HG02938 (cell line): ENCODE measurements at regions not wholly inside any gene's neighbourhood (a gene's known extent, or its start where the extent isn't known, plus 50 kb on each side); places are given as distances from the start of the nearest gene placed in this dataset.
"Not testable (repeated sequence)": the region's sequence is repeated elsewhere in the genome, so short reads cannot be mapped to it uniquely, and the experiment has no call there.

Experiments
- ATAC-seq: cut with Tn5 transposase; IDR thresholded peaks from one replicate; pipeline ENCODE4 v1.9.1; 2021; ENCODE audit warnings: mild to moderate bottlenecking, moderate library complexity; ENCODE audit not compliant: unreplicated experiment

DNA sequence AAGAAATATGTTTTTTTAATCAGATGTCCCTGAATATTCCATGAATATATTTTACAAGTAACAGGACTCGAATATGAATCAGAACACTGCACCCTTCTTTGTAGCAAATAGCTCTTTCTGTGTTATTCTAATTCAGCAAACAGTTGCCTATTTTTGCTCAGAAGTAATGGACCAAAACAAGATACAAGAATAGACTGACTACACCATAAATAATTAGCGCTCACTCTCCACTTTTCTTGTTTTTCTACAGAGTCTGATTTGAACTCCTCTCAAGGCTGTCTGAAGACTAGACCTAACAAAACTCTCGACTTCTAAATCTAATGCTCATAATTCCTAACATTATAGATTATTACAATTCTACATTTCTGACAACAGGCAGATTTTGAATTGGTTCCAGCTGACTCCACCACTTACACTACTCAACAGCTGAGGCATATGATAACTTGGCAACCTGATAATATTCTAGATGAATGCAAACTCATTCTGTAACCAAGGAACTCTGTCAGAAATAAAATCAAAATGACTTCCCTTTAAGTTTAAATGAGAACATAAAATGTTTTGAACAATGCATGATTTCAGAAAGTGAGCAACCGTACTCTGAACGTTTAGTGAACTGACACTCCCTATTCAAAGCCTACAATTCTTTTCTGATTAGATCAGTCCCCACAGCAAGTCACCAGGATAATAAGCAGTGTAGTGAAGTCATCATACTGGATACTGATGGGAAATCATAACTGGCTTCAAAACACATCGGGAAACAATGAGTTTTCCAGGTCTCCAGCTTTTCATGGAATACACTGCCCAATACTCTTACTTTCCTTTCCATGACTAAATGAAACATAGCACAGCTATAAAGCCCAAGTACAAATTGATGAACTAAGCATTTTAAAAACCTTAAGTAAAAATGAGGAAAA lies 114.2 kb upstream of the BEND6 start:
- ATAC-seq, result no peak

DNA sequence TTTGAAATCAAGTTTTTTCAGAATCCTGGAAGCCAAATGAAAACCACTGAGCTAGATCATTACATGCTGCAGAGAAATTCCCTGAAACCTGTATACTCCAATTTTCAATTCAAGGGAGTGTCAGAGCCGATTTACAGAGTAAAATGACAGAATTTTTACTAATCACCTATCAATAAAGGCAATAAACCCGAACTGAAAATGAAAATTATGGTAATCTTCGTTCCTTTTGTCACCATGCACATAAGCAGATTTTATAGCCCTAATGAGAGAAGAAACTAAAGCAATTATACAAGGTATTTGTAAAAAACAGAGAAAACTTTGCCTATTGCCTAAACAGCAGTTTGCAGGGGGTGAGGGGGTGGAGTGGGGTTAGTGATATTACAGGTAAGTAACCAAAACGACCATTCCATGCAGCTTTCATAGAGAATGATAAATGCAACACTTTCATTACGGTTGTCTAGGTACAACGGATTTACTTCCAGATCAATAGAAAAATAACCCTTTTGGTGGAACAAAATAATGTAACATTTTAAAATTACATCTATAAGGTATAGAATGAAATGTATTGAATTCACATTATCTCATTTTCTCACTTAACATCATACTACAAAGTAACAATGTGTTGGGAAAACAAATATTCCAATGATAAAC lies 115.2 kb upstream of the BEND6 start:
- no peak for ATAC-seq

DNA sequence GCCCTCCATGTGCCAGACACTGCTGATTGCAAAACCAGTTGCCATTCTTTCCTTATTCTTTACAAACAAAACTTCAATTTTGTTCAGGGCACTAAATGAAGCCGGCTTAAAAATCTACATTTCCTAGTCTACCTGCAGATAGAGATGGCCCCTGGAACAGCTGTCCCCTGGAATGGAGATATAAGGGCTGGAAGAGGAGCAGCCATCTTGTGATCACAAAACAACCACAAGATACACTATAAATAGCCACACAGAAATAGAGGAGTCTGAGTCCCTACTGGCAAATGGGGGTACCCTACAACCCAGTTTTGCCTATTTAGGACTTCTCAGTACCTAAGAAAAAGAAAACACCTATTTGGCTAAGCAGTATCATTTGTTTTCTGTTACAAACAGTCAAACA lies 115.9 kb upstream of the BEND6 start:
- ATAC-seq, result no peak

DNA sequence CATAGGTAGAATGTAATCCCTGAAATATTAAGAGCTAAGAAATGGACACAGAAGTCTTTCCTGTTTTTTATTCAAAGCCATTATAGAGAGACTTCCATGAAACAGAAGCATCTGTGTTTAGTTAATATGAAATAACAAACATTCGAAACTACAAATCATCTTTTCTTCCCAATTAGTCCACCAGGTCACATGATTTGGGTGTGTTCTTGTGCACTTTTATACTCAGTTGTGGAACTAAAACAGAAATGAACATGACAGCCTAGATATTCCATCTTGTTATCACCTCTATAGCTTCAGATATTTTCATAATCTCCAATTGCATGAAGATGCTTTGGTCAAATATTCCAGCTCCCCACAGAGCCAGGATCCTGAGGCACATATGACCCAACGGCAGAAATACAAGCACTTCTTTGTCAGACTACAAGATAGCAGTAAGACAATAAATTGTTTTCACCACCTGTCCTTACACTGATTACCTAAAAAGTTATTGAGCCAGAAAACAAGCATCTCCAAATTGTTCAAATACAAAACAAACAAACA lies 116.8 kb upstream of the BEND6 start:
- ATAC-seq, result no peak

DNA sequence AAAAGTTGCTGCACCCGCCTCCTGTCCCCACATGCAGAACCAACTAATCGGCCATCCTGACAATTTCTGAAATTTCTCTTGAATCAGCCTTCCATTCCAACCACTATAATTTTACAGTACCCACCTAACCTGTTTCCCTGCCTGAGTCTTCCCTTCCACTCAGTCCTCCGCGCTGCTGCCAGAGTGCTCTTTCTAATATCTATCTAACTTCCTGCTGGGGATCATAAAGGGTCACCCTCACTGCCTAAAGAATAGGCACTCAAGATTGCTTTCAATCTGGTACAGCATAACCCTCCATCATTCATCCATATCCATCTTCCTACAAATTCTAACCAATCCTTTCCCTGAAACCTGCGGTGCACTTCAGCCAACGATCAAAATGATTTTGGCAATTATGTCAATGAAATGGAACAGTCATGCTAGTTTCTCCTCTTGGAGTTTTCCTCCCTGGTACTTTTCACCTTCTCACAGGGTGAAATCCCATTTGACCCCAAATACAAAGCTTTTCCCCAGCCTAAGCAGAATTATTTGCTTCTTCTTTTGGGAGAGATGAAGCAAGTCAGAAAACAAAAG lies 117.5 kb upstream of the BEND6 start:
- no peak for ATAC-seq

DNA sequence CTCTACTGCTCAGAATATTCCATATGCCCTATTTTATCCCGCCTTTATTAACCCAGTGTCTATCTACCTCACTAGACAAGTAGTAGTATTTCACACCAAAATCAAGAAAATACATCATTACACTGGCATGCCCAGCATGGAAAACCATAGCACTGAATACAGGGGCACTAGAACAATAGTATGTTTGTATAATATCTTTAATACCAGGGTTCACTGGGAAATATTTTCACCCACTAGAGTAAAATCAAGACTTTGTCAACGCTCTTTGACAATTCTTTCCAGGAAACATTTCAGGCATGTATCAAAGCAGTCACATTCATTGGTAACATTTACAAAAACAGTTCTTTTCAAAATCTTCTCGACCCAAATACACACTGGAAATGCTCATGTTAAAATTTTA lies 119.3 kb upstream of the BEND6 start:
- no peak for ATAC-seq

DNA sequence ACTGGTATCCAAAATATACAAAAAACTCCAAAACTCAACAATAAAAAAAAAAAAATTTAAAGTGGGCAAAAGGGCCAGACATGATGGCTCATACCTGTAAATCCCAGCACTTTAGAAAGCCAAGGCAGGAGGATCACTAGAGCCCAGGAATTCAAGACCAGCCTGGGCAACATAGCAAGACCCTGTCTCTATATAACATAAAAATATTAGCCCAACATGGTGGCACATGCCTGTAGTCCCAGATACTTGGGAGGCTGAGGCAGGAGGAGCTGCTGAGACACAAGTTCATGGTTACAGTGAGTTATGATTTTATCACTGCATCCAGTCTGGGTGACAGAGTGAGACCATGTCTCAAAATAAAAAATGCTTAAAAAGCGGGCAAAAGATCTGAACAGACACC lies 121.0 kb upstream of the BEND6 start:
- no peak for ATAC-seq

DNA sequence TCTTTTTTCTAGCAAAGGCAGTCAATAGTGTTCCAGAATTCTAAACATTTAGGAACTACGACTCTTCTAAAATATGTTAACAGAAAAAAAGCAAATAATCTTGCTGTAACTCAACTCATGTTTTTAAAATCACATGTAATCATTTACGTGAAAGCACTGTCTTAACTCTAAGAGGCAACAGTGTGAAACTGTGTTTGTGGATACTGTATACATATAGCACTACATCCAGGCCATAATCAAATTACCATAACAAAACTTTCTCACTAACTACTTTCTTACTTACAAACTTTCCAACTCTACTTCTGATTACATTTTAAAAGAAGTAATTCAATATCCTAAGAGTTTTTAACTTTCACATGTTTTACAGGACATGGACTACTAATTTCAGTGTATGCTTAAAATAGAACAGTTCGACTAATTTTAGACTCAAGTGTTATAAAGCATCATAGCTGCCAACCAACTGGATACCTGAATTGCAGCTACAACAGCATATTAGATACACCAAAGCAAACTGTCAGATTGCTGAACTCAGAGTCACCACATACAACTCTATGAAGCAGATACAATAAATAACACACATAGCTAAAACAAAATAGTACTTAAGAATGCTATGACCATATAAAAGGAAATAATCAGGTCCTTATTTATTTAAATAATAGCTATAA lies 121.6 kb upstream of the BEND6 start:
- ATAC-seq, result no peak

DNA sequence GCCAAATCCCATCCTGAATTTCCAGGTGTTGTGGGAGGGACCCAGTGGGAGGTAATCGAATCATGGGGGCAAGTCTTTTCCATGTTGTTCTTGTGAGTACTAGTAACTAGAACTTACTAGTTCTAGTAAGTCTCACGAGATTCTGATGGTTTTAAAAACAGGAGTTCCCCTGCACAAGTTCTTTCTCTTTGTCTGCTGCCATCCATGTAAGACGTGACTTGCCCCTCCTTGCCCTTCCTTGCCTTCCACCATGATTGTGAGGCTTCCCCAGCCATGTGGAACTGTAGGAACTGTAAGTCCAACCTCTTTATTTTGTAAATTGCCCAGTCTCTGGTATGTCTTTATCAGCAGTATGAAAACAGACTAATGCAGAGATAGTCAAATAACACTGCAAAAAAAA lies 122.7 kb upstream of the BEND6 start:
- ATAC-seq, result no peak

DNA sequence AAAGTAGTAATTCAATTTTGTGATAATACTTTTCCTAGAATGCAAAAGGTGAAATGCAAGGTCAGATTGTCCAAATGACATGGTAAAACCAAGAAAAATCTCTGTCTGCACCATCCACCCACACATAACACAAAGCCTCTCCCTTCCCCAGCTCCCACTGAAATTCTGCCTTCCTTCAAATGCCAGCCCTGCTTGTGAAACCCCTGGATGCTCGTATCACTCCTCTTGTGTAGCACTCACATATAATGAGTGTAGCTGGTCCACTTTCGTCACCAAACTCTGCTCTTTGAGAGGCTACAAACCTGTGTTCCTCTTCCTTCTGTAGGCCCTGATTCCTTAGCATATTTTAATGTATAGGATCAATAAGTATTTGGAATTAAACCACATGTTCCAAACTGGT lies 123.6 kb upstream of the BEND6 start:
- ATAC-seq, result no peak

DNA sequence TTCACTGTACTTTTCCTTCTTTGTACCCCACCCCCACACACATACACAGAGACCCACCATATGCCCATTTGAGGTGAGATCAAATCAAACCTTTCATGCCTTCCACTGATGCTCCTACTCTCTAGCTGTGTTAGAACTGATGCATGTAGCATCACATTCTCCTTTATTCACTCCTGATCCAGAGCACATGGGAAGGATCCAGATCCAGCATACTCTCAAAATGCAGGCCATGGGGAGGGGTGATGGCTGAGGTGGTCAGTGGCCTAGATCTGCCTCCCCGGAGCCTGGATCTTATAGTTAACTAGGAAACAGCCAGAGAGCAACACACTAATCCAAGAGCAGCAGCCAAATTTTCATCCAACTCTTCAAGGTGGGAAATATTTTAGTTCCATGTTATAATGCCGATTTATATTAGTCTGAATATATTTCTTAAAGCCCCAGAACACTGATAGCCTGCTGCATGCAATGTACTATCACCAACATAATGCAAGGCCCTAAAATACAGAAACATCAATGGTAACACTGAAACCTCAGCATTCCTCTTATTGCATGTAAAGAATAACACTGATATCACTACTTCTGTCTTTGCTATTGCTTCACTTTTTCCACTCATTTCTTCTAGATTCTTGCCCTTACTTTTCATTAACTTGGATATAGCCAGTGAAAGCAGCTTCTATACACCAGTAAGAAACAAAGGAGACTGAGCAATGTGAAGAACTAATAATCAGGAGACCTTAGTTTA lies 126.8 kb upstream of the BEND6 start:
- no peak for ATAC-seq

DNA sequence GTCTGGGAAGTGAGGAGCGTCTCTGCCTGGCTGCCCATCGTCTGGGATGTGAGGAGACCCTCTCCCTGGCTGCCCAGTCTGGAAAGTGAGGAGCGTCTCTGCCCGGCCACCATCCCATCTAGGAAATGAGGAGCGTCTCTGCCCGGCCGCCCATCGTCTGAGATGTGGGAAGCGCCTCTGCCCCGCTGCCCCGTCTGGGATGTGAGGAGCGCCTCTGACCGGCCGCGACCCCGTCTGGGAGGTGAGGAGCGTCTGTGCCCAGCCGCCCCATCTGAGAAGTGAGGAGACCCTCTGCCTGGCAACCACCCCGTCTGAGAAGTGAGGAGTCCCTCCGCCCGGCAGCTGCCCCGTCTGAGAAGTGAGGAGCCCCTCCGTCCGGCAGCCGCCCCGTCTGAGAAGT lies 130.5 kb upstream of the BEND6 start:
- not testable (repeated sequence) for ATAC-seq

DNA sequence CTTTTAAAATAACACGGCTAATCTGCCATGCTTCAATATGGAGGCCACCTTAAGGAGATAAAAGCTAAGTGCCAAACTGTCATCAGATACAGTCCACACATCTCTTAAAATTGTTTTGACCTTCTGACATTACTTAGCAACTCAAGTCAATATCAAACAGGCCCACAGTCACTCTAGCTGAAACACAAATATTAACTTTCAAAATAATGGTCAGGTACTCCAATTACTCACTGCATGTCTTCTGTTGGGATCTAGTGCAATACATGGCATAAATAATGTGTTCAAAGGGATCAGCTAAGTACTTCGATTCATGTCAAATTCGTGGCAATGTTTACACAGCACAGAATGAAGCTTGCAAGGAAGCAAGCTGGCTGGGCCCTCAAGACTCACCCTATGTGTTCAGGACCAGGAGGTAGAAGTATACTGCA lies 133.9 kb upstream of the BEND6 start:
- no peak for ATAC-seq

DNA sequence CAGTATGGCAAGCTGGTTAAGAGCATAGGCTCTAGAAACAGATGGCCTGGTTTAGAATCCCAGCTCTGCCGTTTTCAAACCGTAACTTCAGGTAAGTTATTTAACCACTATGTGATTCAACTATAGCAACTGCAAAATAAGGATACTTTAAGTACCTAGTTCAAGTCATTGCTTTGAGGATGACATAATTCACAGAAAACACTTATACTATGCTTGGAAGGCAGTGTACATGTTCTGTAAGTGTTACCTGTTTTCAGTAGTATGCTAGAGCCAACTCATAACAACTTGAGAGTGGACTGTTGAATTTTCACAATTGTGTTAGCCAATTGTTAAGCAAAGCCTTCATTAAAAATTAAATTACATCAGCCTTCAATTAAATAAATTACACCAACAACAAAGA lies 134.8 kb upstream of the BEND6 start:
- ATAC-seq, result no peak

DNA sequence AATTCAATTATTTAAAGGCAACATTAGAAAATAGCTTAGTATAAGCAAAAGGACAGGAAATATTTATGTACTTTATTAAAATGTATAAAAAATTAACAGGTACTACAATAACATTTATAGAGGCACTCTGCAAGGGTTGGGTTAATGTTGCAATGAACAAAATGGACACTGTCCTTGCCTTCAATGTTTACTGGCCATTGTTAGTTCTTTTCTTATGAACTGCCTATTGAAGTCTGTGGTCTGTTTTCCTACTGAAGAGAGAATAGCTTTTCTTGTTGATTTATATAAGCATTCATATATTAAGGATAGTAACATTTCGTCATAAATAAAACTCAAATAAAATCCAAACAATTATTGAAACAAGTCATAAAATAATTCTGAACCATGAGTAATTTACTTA lies 135.3 kb upstream of the BEND6 start:
- ATAC-seq, result no peak

DNA sequence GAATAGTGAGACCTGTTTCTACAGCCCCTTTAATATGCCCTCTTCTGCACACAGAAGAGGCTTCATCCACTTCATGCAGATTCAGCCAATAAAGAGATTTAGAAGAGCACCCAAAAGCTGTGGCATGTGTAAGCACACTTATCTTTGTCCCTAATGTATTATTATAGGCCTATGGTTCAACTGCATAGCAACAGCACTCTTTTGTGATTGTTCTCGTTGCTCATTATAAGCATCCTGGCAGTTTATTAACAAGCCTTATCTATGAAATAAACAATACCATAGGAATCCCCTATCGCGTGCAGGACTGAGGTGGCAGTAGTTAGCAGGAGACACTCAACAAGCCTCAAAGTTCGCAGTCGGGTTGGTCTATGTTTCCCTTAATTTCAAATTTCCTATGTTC lies 138.5 kb upstream of the BEND6 start:
- no peak for ATAC-seq

DNA sequence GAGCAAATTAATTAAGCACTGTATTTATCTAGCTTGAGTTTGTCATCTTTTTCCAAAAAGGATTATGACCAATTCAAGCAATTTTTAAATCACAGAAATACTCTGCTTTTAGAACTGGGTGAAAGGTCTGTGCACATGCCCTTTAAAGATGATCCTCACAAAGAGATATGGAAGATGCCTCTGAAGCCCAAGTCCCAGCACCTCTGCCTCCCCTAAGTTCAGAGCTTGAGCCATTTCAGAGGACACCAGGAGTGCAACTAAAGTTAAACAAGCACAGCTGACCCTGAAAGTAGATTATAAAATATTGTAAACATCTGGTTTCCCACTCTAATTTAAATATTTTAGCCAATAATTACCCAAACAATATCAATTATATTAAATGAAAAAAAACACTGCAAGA lies 139.5 kb upstream of the BEND6 start:
- ATAC-seq, result no peak

DNA sequence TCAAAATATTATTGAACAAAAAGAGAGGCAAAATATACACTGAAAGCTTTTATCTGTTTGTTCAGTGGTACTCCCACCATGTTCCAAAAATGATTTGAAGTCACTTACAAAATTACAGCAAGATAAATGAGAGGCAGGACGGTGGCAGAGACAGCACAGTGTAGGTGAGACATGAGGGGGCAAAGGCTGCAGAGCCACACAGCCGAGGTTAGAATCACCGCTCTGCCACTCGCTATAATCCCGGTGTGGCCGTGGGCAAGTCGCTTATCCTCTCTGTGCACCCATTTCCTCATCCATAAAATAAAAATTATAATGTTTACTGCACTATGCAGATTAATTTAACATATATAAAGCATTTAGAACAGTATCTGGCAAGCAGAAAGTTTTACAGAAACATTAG lies 140.1 kb upstream of the BEND6 start:
- ATAC-seq, result no peak

DNA sequence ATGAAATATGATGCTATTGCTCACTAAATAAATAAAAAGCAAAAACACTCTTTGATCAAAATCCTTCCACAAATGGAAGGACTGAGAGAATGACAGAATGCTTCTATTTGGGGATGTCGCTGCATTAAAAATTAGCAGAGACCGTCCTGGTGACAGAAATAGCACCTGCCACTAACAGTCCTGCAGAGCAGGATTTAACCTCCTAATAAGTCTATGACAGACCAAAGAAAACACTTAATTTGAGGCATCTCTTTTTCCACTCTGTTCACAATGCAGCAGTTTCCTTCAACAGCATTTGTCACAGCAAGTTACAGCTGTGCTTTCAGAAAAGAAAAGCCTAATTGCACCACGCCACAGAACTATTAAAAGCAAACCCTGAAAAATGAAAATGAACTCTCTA lies 140.6 kb upstream of the BEND6 start:
- no peak for ATAC-seq

DNA sequence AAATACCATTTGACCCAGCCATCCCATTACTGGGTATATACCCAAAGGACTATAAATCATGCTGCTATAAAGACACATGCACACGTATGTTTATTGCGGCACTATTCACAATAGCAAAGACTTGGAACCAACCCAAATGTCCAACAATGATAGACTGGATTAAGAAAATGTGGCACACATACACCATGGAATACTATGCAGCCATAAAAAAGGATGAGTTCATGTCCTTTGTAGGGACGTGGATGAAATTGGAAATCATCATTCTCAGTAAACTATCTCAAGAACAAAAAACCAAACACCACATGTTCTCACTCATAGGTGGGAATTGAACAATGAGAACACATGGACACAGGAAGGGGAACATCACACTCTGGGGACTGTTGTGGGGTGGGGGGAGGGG lies 142.1 kb upstream of the BEND6 start:
- not testable (repeated sequence) for ATAC-seq
